H9 (cell line): ENCODE measurements at regions not wholly inside any gene's neighbourhood (a gene's known extent, or its start where the extent isn't known, plus 50 kb on each side); places are given as distances from the start of the nearest gene placed in this dataset.

Experiments
- DNase-seq: peaks from one replicate; pipeline ENCODE4 v3.0.0-alpha.2; 2017
- H2AFZ ChIP-seq: one replicate; pipeline ENCODE4 v1.6.1; 2013; ENCODE audit warnings: mild to moderate bottlenecking, low read length, control low read depth, moderate library complexity
- H2AK5ac ChIP-seq: 2 replicates; pipeline ENCODE4 v1.6.1; 2013; ENCODE audit warnings: low read length, control low read depth, mixed read lengths; ENCODE audit not compliant: insufficient read length
- H2BK120ac ChIP-seq: one replicate; pipeline ENCODE4 v1.6.1; 2013; ENCODE audit warnings: low read depth, mild to moderate bottlenecking, low read length, control low read depth, inconsistent platforms; ENCODE audit not compliant: poor library complexity, severe bottlenecking
- H2BK12ac ChIP-seq: 2 replicates; pipeline ENCODE4 v1.6.1; 2013; ENCODE audit warnings: low read length, control low read depth, mixed read lengths, low read depth; ENCODE audit not compliant: insufficient read length
- H2BK15ac ChIP-seq: 2 replicates; pipeline ENCODE4 v1.6.1; 2013; ENCODE audit warnings: low read depth, low read length, control low read depth
- H2BK20ac ChIP-seq: one replicate; pipeline ENCODE4 v1.6.1; 2013; ENCODE audit warnings: low read depth, mild to moderate bottlenecking, low read length, control low read depth, inconsistent platforms; ENCODE audit not compliant: poor library complexity, severe bottlenecking
- H2BK5ac ChIP-seq: 2 replicates; pipeline ENCODE4 v1.6.1; 2013; ENCODE audit warnings: low read length, control low read depth, mixed read lengths; ENCODE audit not compliant: insufficient read length
- H3K14ac ChIP-seq: 2 replicates; pipeline ENCODE4 v1.6.1; 2013; ENCODE audit warnings: low read length, control low read depth; ENCODE audit not compliant: insufficient read depth
- H3K18ac ChIP-seq: 2 replicates; pipeline ENCODE4 v1.6.1; 2013; ENCODE audit warnings: low read depth, mild to moderate bottlenecking, mixed read lengths, low read length, control low read depth; ENCODE audit not compliant: insufficient read length
- H3K23ac ChIP-seq: 2 replicates; pipeline ENCODE4 v1.6.1; 2013; ENCODE audit warnings: low read length, control low read depth, mixed read lengths, low read depth; ENCODE audit not compliant: insufficient read length
- H3K23me2 ChIP-seq: 2 replicates; pipeline ENCODE4 v1.6.1; 2013; ENCODE audit warnings: low read depth, mild to moderate bottlenecking, mixed read lengths, low read length, control low read depth; ENCODE audit not compliant: insufficient read length, poor library complexity, severe bottlenecking
- H3K27ac ChIP-seq: 2 replicates; pipeline ENCODE4 v1.5.1; 2013; ENCODE audit warnings: low read length, control low read depth, mixed read lengths, low read depth; ENCODE audit not compliant: insufficient read length
- H3K27me3 ChIP-seq: 2 replicates; pipeline ENCODE4 v1.6.1; 2013; ENCODE audit warnings: low read length, control low read depth, inconsistent platforms; ENCODE audit not compliant: insufficient read depth
- H3K4ac ChIP-seq: 2 replicates; pipeline ENCODE4 v1.6.1; 2013; ENCODE audit warnings: low read depth, mild to moderate bottlenecking, control low read depth, inconsistent platforms, low read length, moderate library complexity
- H3K4me1 ChIP-seq: 2 replicates; pipeline ENCODE4 v1.6.1; 2013; ENCODE audit warnings: low read length, control low read depth, inconsistent platforms; ENCODE audit not compliant: insufficient read depth
- H3K4me2 ChIP-seq: 2 replicates; pipeline ENCODE4 v1.6.1; 2013; ENCODE audit warnings: low read length, control low read depth, mixed read lengths; ENCODE audit not compliant: insufficient read length, insufficient read depth
- H3K56ac ChIP-seq: 2 replicates; pipeline ENCODE4 v1.6.1; 2013; ENCODE audit warnings: low read depth, mild to moderate bottlenecking, mixed read lengths, low read length, control low read depth; ENCODE audit not compliant: insufficient read length
- H3K79me1 ChIP-seq: 2 replicates; pipeline ENCODE4 v1.6.1; 2013; ENCODE audit warnings: low read depth, mild to moderate bottlenecking, moderate library complexity, low read length, control low read depth, inconsistent platforms; ENCODE audit not compliant: insufficient read depth, poor library complexity, severe bottlenecking
- H3K79me2 ChIP-seq: 2 replicates; pipeline ENCODE4 v1.6.1; 2013; ENCODE audit warnings: low read length, control low read depth, inconsistent platforms; ENCODE audit not compliant: insufficient read depth
- H3K9ac ChIP-seq: 2 replicates; pipeline ENCODE4 v1.6.1; 2013; ENCODE audit warnings: low read length, control low read depth, mixed read lengths; ENCODE audit not compliant: insufficient read length; ENCODE audit errors: extremely low read depth
- H3K9me3 ChIP-seq: one replicate; pipeline ENCODE4 v1.6.1; 2013; ENCODE audit warnings: low read depth, low read length, inconsistent platforms; ENCODE audit not compliant: control insufficient read depth
- H3T11ph ChIP-seq: one replicate; pipeline ENCODE4 v1.6.1; 2013; ENCODE audit warnings: mild to moderate bottlenecking, low read length, control low read depth, inconsistent platforms
- H4K20me1 ChIP-seq: one replicate; pipeline ENCODE4 v1.6.1; 2013; ENCODE audit not compliant: control insufficient read depth, insufficient read length, insufficient read depth
- H4K5ac ChIP-seq: 2 replicates; pipeline ENCODE4 v1.6.1; 2013; ENCODE audit warnings: low read depth, mild to moderate bottlenecking, mixed read lengths, low read length, control low read depth; ENCODE audit not compliant: insufficient read length
- H4K8ac ChIP-seq: replicated peaks from 2 replicates; pipeline ENCODE4 v1.6.1; 2013; ENCODE audit warnings: low read length, control low read depth, mixed read lengths, low read depth; ENCODE audit not compliant: insufficient read length
- H4K91ac ChIP-seq: 2 replicates; pipeline ENCODE4 v1.6.1; 2013; ENCODE audit warnings: low read depth, mild to moderate bottlenecking, moderate library complexity, mixed read lengths, low read length, control low read depth; ENCODE audit not compliant: insufficient read length
- H3K27ac Mint-ChIP-seq, 3 experiments: 2 replicates in 2 of 3; 3 replicates in 1 of 3; pipeline ENCODE4 v1.8.0; 2020 to 2021; ENCODE audit warnings: mixed read lengths in 3 of 3, mild to moderate bottlenecking in 1 of 3, moderate library complexity in 1 of 3
- H3K27me3 Mint-ChIP-seq: 2 replicates; pipeline ENCODE4 v1.8.0; 2021; ENCODE audit warnings: low read depth, mild to moderate bottlenecking, moderate library complexity, mixed read lengths
- H3K36me3 Mint-ChIP-seq, 3 experiments: 2 replicates in 2 of 3; 3 replicates in 1 of 3; pipeline ENCODE4 v1.8.0; 2020 to 2021; ENCODE audit warnings: low read depth in 3 of 3, mixed read lengths in 3 of 3; ENCODE audit not compliant: insufficient read depth in 1 of 3
- H3K4me1 Mint-ChIP-seq, 2 experiments: 2 replicates each; pipeline ENCODE4 v1.8.0; 2020; ENCODE audit warnings: mixed read lengths in 2 of 2
- H3K4me3 Mint-ChIP-seq, 2 experiments: 2 replicates in 1 of 2; 3 replicates in 1 of 2; pipeline ENCODE4 v1.8.0; 2020 to 2021; ENCODE audit warnings: mild to moderate bottlenecking in 2 of 2, mixed read lengths in 2 of 2, moderate library complexity in 1 of 2
- H3K9me3 Mint-ChIP-seq, 2 experiments: 2 replicates in 1 of 2; 3 replicates in 1 of 2; pipeline ENCODE4 v1.8.0; 2020; ENCODE audit warnings: mild to moderate bottlenecking in 2 of 2, mixed read lengths in 2 of 2, moderate library complexity in 1 of 2
- WGBS: extraction: QIAGEN DNeasy Blood & Tissue Kit; methylation state at CpG from one replicate; pipeline ENCODE4 v1.1.7; 2013; ENCODE audit warnings: missing lambda C conversion rate, low lambda C conversion rate, mixed read lengths; ENCODE audit not compliant: insufficient read length; ENCODE audit errors: extremely low coverage; 5-methylcytosine and 5-hydroxymethylcytosine counted together
- TF ChIP-seq, protein P1 (sequence below): fragments of 200-600 bp; sonication (generic); conservative IDR thresholded peaks from 3 replicates; pipeline ENCODE4 v1.8.0; 2021; ENCODE audit warnings: antibody characterized with exemption, mild to moderate bottlenecking

DNA sequence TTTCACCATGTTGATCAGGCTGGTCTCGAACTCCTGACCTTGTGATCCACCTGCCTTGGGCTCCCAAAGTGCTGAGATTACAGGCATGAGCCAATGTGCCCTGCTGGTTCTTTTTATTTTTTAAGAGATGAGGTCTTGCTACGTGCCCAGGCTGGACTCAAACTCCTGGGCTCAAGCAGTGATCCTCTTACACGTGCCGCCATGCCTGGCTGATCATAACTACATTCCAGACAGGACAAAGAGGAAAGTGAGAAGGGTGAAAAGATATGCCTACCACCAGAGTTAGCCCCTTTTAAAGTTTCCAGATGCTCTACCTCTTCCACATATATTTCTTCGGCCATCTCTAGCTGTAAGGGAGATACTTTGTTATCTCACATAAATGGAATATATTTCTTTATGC lies 79.7 kb upstream of the SOX13 start:
- Histone ChIP-seq H3K27ac (no peak overlapping the region), H3T11ph (no peak overlapping the region), H3K56ac (no peak overlapping the region), H2BK120ac (no peak overlapping the region), H3K4me2 (no peak overlapping the region), H3K18ac (no peak overlapping the region), H3K14ac (no peak overlapping the region), H4K20me1 (no peaks in the 10 kb centered on the region), H2AFZ (no peak overlapping the region), H2AK5ac (no peak overlapping the region), H4K5ac (no peak overlapping the region), H3K4me1 (peaks cover 5% of the 10 kb centered on the region; the same call in 1 of the 2 replicates), H3K79me2 (no peaks in the 10 kb centered on the region), H4K91ac (no peak overlapping the region), H2BK12ac (no peak overlapping the region), H3K79me1 (no peaks in the 10 kb centered on the region), H3K23me2 (no peaks in the 10 kb centered on the region), H2BK5ac (no peak overlapping the region), H2BK15ac (no peak overlapping the region), H3K9me3 (no peaks in the 10 kb centered on the region), H3K9ac (no peak overlapping the region), H3K27me3 (peaks cover 2% of the 10 kb centered on the region; the same call in 1 of the 2 replicates), H3K4ac (no peak overlapping the region), H3K23ac (no peak overlapping the region), H4K8ac (no peak overlapping the region), H2BK20ac (no peak overlapping the region)
- no peak for DNase-seq
- no peak overlapping the region for H3K27ac Mint-ChIP-seq
- TF ChIP-seq, protein P1, sequence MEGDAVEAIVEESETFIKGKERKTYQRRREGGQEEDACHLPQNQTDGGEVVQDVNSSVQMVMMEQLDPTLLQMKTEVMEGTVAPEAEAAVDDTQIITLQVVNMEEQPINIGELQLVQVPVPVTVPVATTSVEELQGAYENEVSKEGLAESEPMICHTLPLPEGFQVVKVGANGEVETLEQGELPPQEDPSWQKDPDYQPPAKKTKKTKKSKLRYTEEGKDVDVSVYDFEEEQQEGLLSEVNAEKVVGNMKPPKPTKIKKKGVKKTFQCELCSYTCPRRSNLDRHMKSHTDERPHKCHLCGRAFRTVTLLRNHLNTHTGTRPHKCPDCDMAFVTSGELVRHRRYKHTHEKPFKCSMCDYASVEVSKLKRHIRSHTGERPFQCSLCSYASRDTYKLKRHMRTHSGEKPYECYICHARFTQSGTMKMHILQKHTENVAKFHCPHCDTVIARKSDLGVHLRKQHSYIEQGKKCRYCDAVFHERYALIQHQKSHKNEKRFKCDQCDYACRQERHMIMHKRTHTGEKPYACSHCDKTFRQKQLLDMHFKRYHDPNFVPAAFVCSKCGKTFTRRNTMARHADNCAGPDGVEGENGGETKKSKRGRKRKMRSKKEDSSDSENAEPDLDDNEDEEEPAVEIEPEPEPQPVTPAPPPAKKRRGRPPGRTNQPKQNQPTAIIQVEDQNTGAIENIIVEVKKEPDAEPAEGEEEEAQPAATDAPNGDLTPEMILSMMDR: no peak
- H3K4me3 Mint-ChIP-seq: no peak overlapping the region
- H3K27me3 Mint-ChIP-seq: peaks cover 27% of the 10 kb centered on the region
- no peaks in the 10 kb centered on the region; a peak in 1 of 7 replicates for H3K36me3 Mint-ChIP-seq
- WGBS: no CpG with 5 or more reads among the region's 5 CpGs
- no peaks in the 10 kb centered on the region; a peak in 1 of 5 replicates for H3K9me3 Mint-ChIP-seq
- peaks cover 49 to 52% of the 10 kb centered on the region in 2 experiments for H3K4me1 Mint-ChIP-seq
